Peyer's patch (tissue), 4 donors: ENCODE measurements at regions not wholly inside any gene's neighbourhood (a gene's known extent, or its start where the extent isn't known, plus 50 kb on each side); places are given as distances from the start of the nearest gene placed in this dataset.
A peak's percentile ranks its signal among the peaks of the same experiment; 100 is the strongest.

ENCODE experiments used
- POLR2A ChIP-seq, 2 donors: fragments of 450-650 bp; IDR thresholded peaks; one replicate each; pipeline ENCODE4 v1.5.1; 2017; ENCODE audit warnings: antibody characterized with exemption in 2 of 2, mild to moderate bottlenecking in 2 of 2, moderate library complexity in 2 of 2
- TF ChIP-seq, protein P1 (sequence below), 6 experiments: fragments of 450-650 bp in 4 of 6; fragments of 200-600 bp in 2 of 6; sonication (generic) in 1 of 6; IDR thresholded peaks; one replicate each; pipeline ENCODE4 v1.5.1; 2017 to 2019; ENCODE audit warnings: antibody characterized with exemption in 6 of 6, mild to moderate bottlenecking in 3 of 6, moderate library complexity in 1 of 6

DNA sequence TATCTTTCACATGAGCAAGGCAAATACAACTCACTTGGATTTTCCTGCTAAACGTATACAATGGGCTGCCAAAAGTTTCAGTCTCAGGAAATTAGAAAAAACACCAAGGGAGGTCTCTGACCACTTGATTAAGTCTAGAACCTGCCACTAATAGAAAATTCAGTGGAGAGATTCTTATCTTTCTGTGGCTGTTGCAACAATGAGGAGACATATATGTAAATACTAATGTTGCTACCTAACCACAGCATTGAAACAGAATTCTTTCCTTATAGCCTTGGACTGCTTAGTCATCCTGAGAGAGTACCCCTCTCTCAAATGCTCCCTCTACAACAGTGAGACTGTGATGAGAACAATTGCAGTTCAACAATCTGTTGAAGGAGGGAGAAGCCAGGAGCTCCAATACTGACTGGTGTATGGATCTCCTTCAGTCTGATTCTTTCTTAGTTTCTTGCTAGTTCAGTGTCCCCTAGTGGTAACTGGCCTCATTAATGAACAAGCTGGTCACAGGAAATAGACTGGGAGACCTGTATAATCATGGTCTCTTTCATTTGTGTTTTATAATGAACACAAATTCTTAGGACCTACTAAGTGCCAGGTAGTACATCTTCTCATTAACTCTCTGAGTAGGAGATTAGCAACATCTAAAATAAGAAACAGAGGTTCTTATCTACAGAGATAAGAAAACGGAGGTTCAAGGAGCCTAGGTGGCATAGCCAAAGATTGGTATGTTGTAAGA lies 164.5 kb downstream of the SLC38A4 start:
- TF ChIP-seq POLR2A (IDR thresholded peaks at IDR 0.05), result no peak
- TF ChIP-seq, protein P1, sequence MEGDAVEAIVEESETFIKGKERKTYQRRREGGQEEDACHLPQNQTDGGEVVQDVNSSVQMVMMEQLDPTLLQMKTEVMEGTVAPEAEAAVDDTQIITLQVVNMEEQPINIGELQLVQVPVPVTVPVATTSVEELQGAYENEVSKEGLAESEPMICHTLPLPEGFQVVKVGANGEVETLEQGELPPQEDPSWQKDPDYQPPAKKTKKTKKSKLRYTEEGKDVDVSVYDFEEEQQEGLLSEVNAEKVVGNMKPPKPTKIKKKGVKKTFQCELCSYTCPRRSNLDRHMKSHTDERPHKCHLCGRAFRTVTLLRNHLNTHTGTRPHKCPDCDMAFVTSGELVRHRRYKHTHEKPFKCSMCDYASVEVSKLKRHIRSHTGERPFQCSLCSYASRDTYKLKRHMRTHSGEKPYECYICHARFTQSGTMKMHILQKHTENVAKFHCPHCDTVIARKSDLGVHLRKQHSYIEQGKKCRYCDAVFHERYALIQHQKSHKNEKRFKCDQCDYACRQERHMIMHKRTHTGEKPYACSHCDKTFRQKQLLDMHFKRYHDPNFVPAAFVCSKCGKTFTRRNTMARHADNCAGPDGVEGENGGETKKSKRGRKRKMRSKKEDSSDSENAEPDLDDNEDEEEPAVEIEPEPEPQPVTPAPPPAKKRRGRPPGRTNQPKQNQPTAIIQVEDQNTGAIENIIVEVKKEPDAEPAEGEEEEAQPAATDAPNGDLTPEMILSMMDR (IDR thresholded peaks at IDR 0.05), result peak; percentile 56 to 93 (median 83)
